ACHN (cell line): ENCODE measurements at regions not wholly inside any gene's neighbourhood (a gene's known extent, or its start where the extent isn't known, plus 50 kb on each side); places are given as distances from the start of the nearest gene placed in this dataset.

ENCODE experiments used
- DNase-seq: peaks from one replicate; pipeline ENCODE4 v3.0.0-alpha.2; 2015
- in situ Hi-C: cut with HindIII; loops from 2 replicates; pipeline ENCODE4 v1.10.0; 2017; ENCODE audit warnings: low sequenced_read_pairs, low pct_ligation_motif_present, low pct_unique_long_range_greater_than_20kb

- in situ Hi-C loops: no loop called here
Measured at GRCh38 chr6:128696691-128697689, 176.6 kb upstream of the PTPRK start.

GRCh38 chr6:128694303-128695009 lies 174.1 kb upstream of the PTPRK start:
- in situ Hi-C loops: no loop called here
- DNase-seq: no peak

More at GRCh38 chr6:128696691-128697689, 176.6 kb upstream of the PTPRK start:
- peak; percentile 64 for DNase-seq

- no peak for DNase-seq
- in situ Hi-C loops: no loop called here
Measured at GRCh38 chr6:128690063-128690462, 169.7 kb upstream of the PTPRK start.

DNA sequence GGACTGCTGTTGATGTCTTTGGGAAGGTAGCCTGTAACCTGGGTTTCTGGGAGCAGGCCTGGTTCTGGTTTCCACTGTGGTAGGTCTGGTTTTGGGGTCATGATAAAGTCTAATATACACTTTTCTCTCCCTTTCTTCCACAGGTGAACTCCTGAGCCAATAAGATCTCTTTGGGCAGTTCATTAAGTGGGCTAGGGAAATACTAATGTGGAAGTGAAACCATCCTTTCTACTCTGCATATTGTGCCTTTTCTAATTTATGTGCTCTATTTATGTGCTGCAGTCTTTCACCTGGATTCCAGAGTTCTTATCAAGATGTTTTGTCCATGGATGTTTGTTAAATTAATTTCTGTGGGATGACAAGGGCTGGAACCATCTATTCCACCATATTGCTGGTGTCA lies 165.7 kb upstream of the PTPRK start:
- no peak for DNase-seq
- in situ Hi-C loops: no loop called here

- DNase-seq: no peak
- in situ Hi-C loops: no loop called here
Measured at GRCh38 chr6:128676456-128676855, 156.1 kb upstream of the PTPRK start.

DNA sequence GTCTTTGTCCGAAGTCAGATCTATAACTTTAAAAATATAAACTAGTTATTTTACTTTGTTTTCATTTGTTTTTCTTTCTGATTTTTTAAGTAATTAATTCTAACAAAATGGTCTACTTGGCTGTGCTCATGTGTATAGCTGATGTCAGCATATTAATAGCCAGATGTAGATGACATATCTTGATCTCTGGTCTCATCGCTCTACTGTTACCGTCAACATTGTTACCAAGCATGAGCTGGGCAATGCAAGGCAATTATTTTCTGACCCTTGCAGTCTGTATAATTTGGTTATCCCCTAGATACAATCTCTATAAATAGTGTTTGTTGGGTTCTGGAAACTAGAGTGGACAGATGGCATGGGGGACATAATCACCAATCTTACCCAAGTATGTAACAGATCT lies 151.6 kb upstream of the PTPRK start:
- DNase-seq: no peak
- in situ Hi-C loops: no loop called here

- in situ Hi-C loops: no loop called here
Measured at GRCh38 chr6:128667339-128667858, 147.0 kb upstream of the PTPRK start.

DNA sequence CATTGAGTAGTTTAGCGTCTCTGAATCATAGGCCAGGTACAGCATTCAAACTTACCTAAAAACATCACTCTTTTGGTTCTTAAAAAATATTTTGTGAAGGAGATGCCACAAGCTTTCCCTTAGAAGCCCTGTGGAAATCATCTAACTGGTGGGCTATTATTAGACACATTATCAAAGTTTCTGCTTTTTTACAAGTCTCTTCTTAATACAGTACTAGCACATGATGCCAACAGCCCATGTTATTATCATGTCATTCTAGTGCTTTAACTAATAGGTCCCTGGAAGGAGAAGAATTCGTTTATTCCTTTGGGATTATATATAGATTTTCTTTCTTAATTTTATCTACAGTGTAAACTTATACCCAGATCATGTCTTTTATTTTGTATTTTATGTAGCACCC lies 146.0 kb upstream of the PTPRK start:
- in situ Hi-C loops: no loop called here

More at GRCh38 chr6:128667339-128667858, 147.0 kb upstream of the PTPRK start:
- no peak for DNase-seq

GRCh38 chr6:128663238-128663637 lies 142.8 kb upstream of the PTPRK start:
- in situ Hi-C loops: no loop called here
- DNase-seq: no peak

More for the DNA sequence above, 146.0 kb upstream of the PTPRK start:
- DNase-seq: no peak

DNA sequence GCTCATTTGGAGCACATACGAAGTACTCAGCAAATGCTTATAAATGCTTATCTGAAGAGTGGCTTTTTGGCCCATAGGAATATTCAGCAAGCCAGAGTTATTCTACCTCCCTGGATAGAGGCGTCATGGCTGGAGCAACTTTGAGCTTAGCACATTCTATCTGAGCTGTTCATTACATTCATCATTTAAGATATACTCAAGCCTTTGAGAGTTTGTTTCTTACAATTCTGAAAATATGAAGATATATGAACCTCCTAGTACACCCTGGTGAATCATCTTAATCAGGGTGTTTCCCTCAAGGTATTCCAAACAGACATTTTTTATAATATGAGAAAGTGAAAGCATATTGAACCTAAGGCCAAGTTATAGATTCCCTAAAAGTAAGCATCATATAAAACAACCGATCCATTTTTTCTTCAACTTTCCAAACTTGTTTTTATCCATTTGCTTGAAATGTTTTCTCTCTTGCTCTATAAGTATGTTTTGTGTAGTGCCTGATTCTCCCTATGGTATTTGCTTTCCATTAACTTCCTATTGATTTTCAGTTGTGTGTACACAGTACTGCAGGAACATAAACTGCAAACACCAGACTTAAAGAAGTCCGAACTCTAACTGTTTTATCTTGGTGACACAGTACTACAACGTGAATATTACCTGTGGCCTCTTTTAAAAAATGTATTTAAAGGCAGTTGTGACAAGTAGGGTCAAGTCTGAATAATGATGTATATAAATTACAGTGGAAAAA lies 139.7 kb upstream of the PTPRK start:
- in situ Hi-C loops: no loop called here
- no peak for DNase-seq

DNA sequence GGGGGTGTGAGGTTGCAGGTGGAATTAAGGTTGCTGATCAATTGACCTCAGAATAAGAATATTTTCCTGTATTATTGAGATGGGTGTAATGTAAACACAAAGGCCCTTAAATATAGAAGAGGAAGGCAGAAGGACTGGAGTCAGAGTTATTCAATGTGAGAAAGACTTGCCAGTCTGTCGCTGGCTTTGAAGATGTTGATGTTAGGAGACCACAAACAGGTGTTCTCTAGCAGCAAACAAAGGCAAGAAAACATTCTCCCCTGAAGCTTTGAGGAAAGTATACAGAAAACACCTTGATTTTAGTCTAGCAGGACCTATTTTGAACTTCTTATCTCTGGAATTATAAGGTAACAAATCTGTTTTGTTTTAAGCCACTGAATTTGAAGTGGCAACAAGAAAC lies 138.9 kb upstream of the PTPRK start:
- in situ Hi-C loops: no loop called here
- no peak for DNase-seq

DNA sequence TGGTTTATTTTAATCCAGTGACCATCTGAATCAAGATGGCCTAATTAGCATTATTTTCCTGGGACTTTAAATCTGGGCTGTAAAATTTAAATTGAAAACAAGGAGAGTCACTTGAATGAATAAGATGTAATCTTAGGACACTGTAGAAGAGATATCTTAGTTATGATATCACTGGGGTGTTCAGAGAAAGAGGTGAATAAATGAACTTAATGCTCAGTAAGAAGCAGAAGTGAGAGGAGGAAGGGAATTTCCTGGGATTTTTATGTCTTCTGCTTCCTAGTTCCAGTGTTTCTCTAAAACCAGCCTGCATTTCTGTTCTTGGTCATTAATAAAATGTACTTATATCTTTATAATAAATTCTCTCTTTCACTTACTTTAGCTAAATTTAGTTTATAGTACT lies 136.8 kb upstream of the PTPRK start:
- DNase-seq: no peak

DNA sequence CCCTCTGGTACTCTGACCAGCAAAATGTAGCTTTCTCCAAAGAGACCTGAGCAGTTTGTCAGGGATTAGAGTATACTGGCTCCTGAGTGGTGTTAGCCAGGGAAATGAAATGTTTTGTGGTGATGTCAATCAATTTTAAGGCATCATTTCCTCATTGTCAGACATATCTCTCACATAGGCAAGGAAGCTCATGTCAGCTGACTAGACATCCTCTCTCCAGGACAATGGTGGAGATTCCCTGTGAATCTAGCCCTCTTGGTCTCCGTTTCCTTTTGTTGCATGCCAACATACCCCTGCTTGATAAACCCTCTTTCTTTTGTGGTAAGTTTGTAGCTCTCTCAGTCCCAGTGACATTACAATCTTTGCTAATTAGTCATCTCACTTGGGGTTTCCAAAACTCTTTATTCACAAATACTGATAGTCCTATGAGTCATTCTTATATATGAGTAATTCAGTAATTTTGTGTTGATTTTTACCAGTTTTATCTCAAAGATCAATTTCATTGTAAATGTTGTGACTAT lies 135.6 kb upstream of the PTPRK start:
- peak; percentile 52 for DNase-seq
- in situ Hi-C loops: no loop called here

More for the DNA sequence above, 136.8 kb upstream of the PTPRK start:
- in situ Hi-C loops: no loop called here

GRCh38 chr6:128648022-128648598 lies 127.7 kb upstream of the PTPRK start:
- in situ Hi-C loops: no loop called here
- no peak for DNase-seq

GRCh38 chr6:128642132-128642531 lies 121.7 kb upstream of the PTPRK start:
- DNase-seq: no peak
- in situ Hi-C loops: no loop called here

DNA sequence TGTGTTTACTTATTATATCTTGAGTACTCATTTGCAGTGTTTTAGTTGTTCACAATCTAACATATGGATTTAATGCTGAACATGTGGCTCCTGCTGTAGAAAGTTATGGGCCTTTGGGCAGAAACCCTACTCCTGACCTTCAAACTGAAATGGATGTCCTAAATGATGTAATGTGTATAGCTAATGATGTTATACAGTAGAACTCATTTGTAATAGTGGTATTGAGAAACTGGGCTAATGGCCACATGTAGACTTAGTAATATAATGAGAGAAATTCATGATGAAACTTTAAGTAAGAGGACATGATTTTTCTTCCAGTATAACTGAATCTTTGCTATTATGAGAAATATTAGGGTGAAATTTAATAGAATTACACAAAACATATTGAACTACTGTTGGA lies 121.3 kb upstream of the PTPRK start:
- in situ Hi-C loops: no loop called here
- DNase-seq: no peak

GRCh38 chr6:128638817-128639216 lies 118.4 kb upstream of the PTPRK start:
- in situ Hi-C loops: no loop called here
- DNase-seq: no peak

GRCh38 chr6:128635219-128635618 lies 114.8 kb upstream of the PTPRK start:
- in situ Hi-C loops: no loop called here
- DNase-seq: no peak
